ENCODE measurements at regions not wholly inside any gene's neighbourhood (a gene's known extent, or its start where the extent isn't known, plus 50 kb on each side); places are given as distances from the start of the nearest gene placed in this dataset.

DNA sequence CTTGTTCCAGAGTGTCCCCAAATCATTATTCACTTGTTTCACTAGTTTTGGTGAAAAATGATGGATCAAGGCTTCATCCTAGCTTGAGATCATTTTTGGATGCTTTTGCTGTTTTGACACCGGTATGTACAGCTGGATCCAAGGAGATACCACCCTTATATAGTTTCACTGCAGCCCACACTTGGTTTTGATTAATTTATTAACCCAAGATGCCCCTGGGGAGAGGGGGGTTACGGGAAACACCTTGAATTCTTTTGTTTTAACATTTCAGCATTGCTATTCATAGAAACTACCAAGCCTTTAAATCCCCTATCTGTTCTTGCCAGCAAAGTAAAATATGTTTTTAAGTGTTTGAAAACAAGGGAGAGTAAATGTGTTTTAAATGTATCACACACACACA lies 457.7 kb upstream of the RUNX1 start:
- no peaks in the 10 kb centered on the region for H3K9me3 ChIP-seq (ENCODE audit: control insufficient read depth, insufficient read depth, low read depth, low read length)
- no peak overlapping the region for H3K27ac ChIP-seq (ENCODE audit: extremely low read depth, low read depth, low read length)
- POLR2A ChIA-PET, result no interaction called here
- H3K4me3 ChIP-seq (ENCODE audit: low read depth, low read length), result no peak overlapping the region
- TF ChIP-seq ZNF521 (tag by site-specific recombination; IDR thresholded peaks at IDR 0.05) (no peak), ZNF211 (tag by site-specific recombination; IDR thresholded peaks at IDR 0.05; ENCODE audit: low read depth) (no peak), ZNF580 (tag by site-specific recombination; IDR thresholded peaks at IDR 0.05) (no peak), ZBTB8A (tag by site-specific recombination; IDR thresholded peaks at IDR 0.05) (no peak), ZNF148 (tag by site-specific recombination; IDR thresholded peaks at IDR 0.05; ENCODE audit: borderline replicate concordance) (no peak), ZNF155 (tag by site-specific recombination; IDR thresholded peaks at IDR 0.05) (no peak), SP3 (tag by site-specific recombination; IDR thresholded peaks at IDR 0.05) (no peak), ZNF37A (tag by site-specific recombination; IDR thresholded peaks at IDR 0.05) (no peak), ZNF843 (tag by site-specific recombination; IDR thresholded peaks at IDR 0.05) (no peak)
- TF ChIP-seq, protein P1, sequence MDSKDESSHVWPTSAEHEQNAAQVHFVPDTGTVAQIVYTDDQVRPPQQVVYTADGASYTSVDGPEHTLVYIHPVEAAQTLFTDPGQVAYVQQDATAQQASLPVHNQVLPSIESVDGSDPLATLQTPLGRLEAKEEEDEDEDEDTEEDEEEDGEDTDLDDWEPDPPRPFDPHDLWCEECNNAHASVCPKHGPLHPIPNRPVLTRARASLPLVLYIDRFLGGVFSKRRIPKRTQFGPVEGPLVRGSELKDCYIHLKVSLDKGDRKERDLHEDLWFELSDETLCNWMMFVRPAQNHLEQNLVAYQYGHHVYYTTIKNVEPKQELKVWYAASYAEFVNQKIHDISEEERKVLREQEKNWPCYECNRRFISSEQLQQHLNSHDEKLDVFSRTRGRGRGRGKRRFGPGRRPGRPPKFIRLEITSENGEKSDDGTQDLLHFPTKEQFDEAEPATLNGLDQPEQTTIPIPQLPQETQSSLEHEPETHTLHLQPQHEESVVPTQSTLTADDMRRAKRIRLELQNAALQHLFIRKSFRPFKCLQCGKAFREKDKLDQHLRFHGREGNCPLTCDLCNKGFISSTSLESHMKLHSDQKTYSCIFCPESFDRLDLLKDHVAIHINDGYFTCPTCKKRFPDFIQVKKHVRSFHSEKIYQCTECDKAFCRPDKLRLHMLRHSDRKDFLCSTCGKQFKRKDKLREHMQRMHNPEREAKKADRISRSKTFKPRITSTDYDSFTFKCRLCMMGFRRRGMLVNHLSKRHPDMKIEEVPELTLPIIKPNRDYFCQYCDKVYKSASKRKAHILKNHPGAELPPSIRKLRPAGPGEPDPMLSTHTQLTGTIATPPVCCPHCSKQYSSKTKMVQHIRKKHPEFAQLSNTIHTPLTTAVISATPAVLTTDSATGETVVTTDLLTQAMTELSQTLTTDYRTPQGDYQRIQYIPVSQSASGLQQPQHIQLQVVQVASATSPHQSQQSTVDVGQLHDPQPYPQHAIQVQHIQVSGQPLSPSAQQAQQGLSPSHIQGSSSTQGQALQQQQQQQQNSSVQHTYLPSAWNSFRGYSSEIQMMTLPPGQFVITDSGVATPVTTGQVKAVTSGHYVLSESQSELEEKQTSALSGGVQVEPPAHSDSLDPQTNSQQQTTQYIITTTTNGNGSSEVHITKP (tag by site-specific recombination; IDR thresholded peaks at IDR 0.05), result no peak
- TF ChIP-seq, protein P2, sequence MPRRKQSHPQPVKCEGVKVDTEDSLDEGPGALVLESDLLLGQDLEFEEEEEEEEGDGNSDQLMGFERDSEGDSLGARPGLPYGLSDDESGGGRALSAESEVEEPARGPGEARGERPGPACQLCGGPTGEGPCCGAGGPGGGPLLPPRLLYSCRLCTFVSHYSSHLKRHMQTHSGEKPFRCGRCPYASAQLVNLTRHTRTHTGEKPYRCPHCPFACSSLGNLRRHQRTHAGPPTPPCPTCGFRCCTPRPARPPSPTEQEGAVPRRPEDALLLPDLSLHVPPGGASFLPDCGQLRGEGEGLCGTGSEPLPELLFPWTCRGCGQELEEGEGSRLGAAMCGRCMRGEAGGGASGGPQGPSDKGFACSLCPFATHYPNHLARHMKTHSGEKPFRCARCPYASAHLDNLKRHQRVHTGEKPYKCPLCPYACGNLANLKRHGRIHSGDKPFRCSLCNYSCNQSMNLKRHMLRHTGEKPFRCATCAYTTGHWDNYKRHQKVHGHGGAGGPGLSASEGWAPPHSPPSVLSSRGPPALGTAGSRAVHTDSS (tag by site-specific recombination; IDR thresholded peaks at IDR 0.05), result no peak
- no peaks in the 10 kb centered on the region for H3K36me3 ChIP-seq (ENCODE audit: control insufficient read depth in 2 of 2, insufficient read depth in 1 of 2, low read length in 2 of 2)
- H3K4me1 ChIP-seq (ENCODE audit: control insufficient read depth, insufficient read depth, low read length), result peaks cover 5% of the 10 kb centered on the region; the same call in 1 of the 2 replicates
- CTCF ChIA-PET, result interaction anchor here (0.7 kb wide), 1 partner anchor 558 kb away, joined by 3 read pairs; no protein-coding TSS in a partner anchor

GRCh38 chr21:35506352-35506751 lies 457.2 kb upstream of the RUNX1 start:
- peaks cover 4% of the 10 kb centered on the region; the same call in 1 of the 2 replicates for H3K4me1 ChIP-seq (ENCODE audit: control insufficient read depth, insufficient read depth, low read length)
- POLR2A ChIA-PET, result no interaction called here
- H3K4me3 ChIP-seq (ENCODE audit: low read depth, low read length), result no peak overlapping the region
- CTCF ChIA-PET, result interaction anchor here (0.7 kb wide), 1 partner anchor 558 kb away, joined by 3 read pairs; no protein-coding TSS in a partner anchor
- H3K27ac ChIP-seq (ENCODE audit: extremely low read depth, low read depth, low read length), result no peak overlapping the region
- no peaks in the 10 kb centered on the region for H3K9me3 ChIP-seq (ENCODE audit: control insufficient read depth, insufficient read depth, low read depth, low read length)
- H3K36me3 ChIP-seq (ENCODE audit: control insufficient read depth in 2 of 2, insufficient read depth in 1 of 2, low read length in 2 of 2), result no peaks in the 10 kb centered on the region
- no peak for TF ChIP-seq ZNF16 (tag by site-specific recombination; IDR thresholded peaks at IDR 0.05; ENCODE audit: low read depth)
- no peak for TF ChIP-seq ZNF366 (tag by site-specific recombination; conservative IDR thresholded peaks at IDR 0.05)
- TF ChIP-seq, protein P3, sequence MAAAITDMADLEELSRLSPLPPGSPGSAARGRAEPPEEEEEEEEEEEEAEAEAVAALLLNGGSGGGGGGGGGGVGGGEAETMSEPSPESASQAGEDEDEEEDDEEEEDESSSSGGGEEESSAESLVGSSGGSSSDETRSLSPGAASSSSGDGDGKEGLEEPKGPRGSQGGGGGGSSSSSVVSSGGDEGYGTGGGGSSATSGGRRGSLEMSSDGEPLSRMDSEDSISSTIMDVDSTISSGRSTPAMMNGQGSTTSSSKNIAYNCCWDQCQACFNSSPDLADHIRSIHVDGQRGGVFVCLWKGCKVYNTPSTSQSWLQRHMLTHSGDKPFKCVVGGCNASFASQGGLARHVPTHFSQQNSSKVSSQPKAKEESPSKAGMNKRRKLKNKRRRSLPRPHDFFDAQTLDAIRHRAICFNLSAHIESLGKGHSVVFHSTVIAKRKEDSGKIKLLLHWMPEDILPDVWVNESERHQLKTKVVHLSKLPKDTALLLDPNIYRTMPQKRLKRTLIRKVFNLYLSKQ (tag by site-specific recombination; IDR thresholded peaks at IDR 0.05; ENCODE audit: borderline replicate concordance), result no peak
- no peak for TF ChIP-seq ZSCAN18 (tag by site-specific recombination; IDR thresholded peaks at IDR 0.05)
- TF ChIP-seq, protein P4, sequence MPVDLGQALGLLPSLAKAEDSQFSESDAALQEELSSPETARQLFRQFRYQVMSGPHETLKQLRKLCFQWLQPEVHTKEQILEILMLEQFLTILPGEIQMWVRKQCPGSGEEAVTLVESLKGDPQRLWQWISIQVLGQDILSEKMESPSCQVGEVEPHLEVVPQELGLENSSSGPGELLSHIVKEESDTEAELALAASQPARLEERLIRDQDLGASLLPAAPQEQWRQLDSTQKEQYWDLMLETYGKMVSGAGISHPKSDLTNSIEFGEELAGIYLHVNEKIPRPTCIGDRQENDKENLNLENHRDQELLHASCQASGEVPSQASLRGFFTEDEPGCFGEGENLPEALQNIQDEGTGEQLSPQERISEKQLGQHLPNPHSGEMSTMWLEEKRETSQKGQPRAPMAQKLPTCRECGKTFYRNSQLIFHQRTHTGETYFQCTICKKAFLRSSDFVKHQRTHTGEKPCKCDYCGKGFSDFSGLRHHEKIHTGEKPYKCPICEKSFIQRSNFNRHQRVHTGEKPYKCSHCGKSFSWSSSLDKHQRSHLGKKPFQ (tag by site-specific recombination; IDR thresholded peaks at IDR 0.05), result no peak
- no peak for TF ChIP-seq ZNF560 (tag by site-specific recombination; IDR thresholded peaks at IDR 0.05; ENCODE audit: borderline replicate concordance)
- no peak for TF ChIP-seq ZNF571 (tag by site-specific recombination; IDR thresholded peaks at IDR 0.05)
- TF ChIP-seq ZNF585B (tag by site-specific recombination; IDR thresholded peaks at IDR 0.05), result no peak
- TF ChIP-seq ZNF248 (tag by site-specific recombination; IDR thresholded peaks at IDR 0.05), result no peak

All from HEK293 (cell line).